SK-N-MC (cell line): ENCODE measurements at regions not wholly inside any gene's neighbourhood (a gene's known extent, or its start where the extent isn't known, plus 50 kb on each side); places are given as distances from the start of the nearest gene placed in this dataset.

Experiments
- EZH2 ChIP-seq: fragments of 200-600 bp; sonication (generic); IDR thresholded peaks from one replicate; pipeline ENCODE4 v1.6.1; 2017; ENCODE audit warnings: antibody characterized with exemption
- POLR2AphosphoS5 ChIP-seq: IDR thresholded peaks from 2 replicates; pipeline ENCODE4 v1.6.1; 2012; ENCODE audit warnings: mild to moderate bottlenecking, low read depth, low read length, borderline replicate concordance

- TF ChIP-seq EZH2 (no peak), POLR2AphosphoS5 (no peak)
These were observed 141.9 kb downstream of the SPATA31D1 start for GRCh38 chr9:82130331-82131042.
